Mesendoderm (in vitro differentiated cells): ENCODE measurements at regions not wholly inside any gene's neighbourhood (a gene's known extent, or its start where the extent isn't known, plus 50 kb on each side); places are given as distances from the start of the nearest gene placed in this dataset.

Source experiments
- DNase-seq: peaks from one replicate; pipeline ENCODE4 v3.0.0; 2013
- H2AK5ac ChIP-seq: 2 replicates; pipeline ENCODE4 v1.6.1; 2013; ENCODE audit warnings: low read length, inconsistent platforms
- H2BK120ac ChIP-seq: 2 replicates; pipeline ENCODE4 v1.6.1; 2013; ENCODE audit warnings: low read depth, mild to moderate bottlenecking, low read length, moderate library complexity, mixed read lengths
- H2BK15ac ChIP-seq: replicated peaks from 2 replicates; pipeline ENCODE4 v1.6.1; 2013; ENCODE audit warnings: low read depth, mild to moderate bottlenecking, moderate library complexity
- H2BK5ac ChIP-seq: 2 replicates; pipeline ENCODE4 v1.6.1; 2013; ENCODE audit warnings: low read length, inconsistent platforms
- H3K18ac ChIP-seq: 2 replicates; pipeline ENCODE4 v1.6.1; 2013; ENCODE audit warnings: mild to moderate bottlenecking, low read length, mixed read lengths
- H3K23ac ChIP-seq: one replicate; pipeline ENCODE4 v1.6.1; 2013; ENCODE audit warnings: low read length
- H3K27ac ChIP-seq: 2 replicates; pipeline ENCODE4 v1.5.1; 2013; ENCODE audit warnings: low read depth, mild to moderate bottlenecking, inconsistent platforms, low read length, moderate library complexity
- H3K27me3 ChIP-seq: 2 replicates; pipeline ENCODE4 v1.6.1; 2013; ENCODE audit warnings: low read length, control low read depth, mild to moderate bottlenecking, inconsistent platforms; ENCODE audit not compliant: insufficient read depth, poor library complexity
- H3K36me3 ChIP-seq: 2 replicates; pipeline ENCODE4 v1.6.1; 2013; ENCODE audit warnings: low read length, inconsistent platforms; ENCODE audit not compliant: control insufficient read depth, insufficient read depth
- H3K4ac ChIP-seq: one replicate; pipeline ENCODE4 v1.6.1; 2013; ENCODE audit warnings: low read depth, mild to moderate bottlenecking, low read length, moderate library complexity
- H3K4me1 ChIP-seq: 2 replicates; pipeline ENCODE4 v1.6.1; 2013; ENCODE audit warnings: low read depth, low read length, inconsistent platforms; ENCODE audit not compliant: control insufficient read depth
- H3K4me2 ChIP-seq: 2 replicates; pipeline ENCODE4 v1.6.1; 2013; ENCODE audit warnings: low read length
- H3K4me3 ChIP-seq: 2 replicates; pipeline ENCODE4 v1.5.1; 2013; ENCODE audit warnings: mild to moderate bottlenecking, low read length
- H3K56ac ChIP-seq: one replicate; pipeline ENCODE4 v1.6.1; 2013; ENCODE audit warnings: low read length
- H3K79me1 ChIP-seq: 2 replicates; pipeline ENCODE4 v1.6.1; 2013; ENCODE audit warnings: low read length, inconsistent platforms
- H3K79me2 ChIP-seq: 2 replicates; pipeline ENCODE4 v1.6.1; 2013; ENCODE audit warnings: mild to moderate bottlenecking, low read length; ENCODE audit not compliant: control insufficient read depth, insufficient read depth
- H3K9ac ChIP-seq: 2 replicates; pipeline ENCODE4 v1.6.1; 2013; ENCODE audit warnings: low read length, inconsistent platforms
- H4K5ac ChIP-seq: one replicate; pipeline ENCODE4 v1.6.1; 2013; ENCODE audit warnings: low read length
- H4K8ac ChIP-seq: one replicate; pipeline ENCODE4 v1.6.1; 2013; ENCODE audit warnings: low read depth, mild to moderate bottlenecking, control low read depth, low read length, moderate library complexity
- WGBS: extraction: QIAGEN DNeasy Blood & Tissue Kit; methylation state at CpG from one replicate; pipeline ENCODE4 v1.1.7; 2013; ENCODE audit warnings: low lambda C conversion rate, missing lambda C conversion rate; ENCODE audit not compliant: insufficient coverage; ENCODE audit errors: extremely low coverage; 5-methylcytosine and 5-hydroxymethylcytosine counted together

DNA sequence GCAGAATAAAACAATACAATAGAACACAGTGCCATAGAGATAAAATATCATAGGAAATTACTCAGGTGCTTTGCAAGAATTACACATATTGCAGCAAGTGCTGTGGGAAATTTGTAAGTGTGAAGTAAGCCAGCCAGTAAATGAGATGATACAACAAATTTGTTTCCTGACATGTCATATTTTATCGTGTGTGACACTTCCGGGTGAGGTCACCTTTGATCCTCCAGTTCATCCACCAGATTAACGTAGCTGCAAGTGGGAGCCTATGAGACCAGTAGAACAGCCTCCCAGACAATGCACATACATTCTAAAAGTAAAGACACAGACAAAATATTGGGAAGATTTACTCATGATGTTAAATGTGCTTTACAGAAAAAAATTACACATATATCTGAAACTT lies 72.2 kb downstream of the PRDM9 start:
- no peak for DNase-seq
- Histone ChIP-seq H3K36me3 (no peaks in the 10 kb centered on the region), H3K4me2 (no peak overlapping the region), H3K23ac (no peak overlapping the region), H3K4me1 (no peaks in the 10 kb centered on the region), H3K27me3 (no peaks in the 10 kb centered on the region), H4K5ac (no peak overlapping the region), H3K79me1 (no peaks in the 10 kb centered on the region), H2AK5ac (no peak overlapping the region), H3K27ac (no peak overlapping the region), H3K4me3 (no peak overlapping the region), H3K56ac (no peak overlapping the region), H2BK15ac (no peak overlapping the region), H3K9ac (no peak overlapping the region), H2BK5ac (no peak overlapping the region), H3K18ac (no peak overlapping the region), H4K8ac (no peak overlapping the region), H3K4ac (no peak overlapping the region), H2BK120ac (no peak overlapping the region), H3K79me2 (no peaks in the 10 kb centered on the region)
- WGBS, result no CpG with 5 or more reads among the region's 3 CpGs

- Histone ChIP-seq H3K36me3 (no peaks in the 10 kb centered on the region), H3K4me3 (no peak overlapping the region), H3K4ac (no peak overlapping the region)
Measured at GRCh38 chr5:23583081-23583480, 75.7 kb downstream of the PRDM9 start.

DNA sequence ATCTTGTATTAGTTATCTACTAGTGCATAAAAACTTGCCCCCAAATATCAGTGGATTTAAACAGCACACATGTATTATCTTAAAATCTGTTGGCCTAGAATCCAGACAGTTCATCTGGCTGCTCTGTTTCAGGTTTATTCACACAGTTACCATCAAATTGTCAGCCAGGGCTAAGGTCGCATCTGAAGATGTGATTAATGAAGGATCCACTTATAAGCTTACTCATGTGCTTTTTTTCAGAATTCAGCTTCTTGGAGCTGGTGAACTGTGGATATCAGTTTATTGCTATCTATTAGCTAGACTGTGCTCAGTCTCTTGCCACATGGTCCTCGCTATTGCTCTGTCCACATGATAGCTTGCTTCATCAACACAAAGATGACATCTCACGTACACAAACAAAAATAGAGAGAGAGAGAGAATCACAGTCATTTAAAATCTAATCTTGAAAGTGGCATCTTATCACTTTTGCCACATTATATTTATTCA lies 81.5 kb downstream of the PRDM9 start:
- H3K27me3 ChIP-seq, result no peaks in the 10 kb centered on the region
- no peak overlapping the region for H3K4ac ChIP-seq
- no peak overlapping the region for H2BK5ac ChIP-seq
- no peak overlapping the region for H3K23ac ChIP-seq
- H3K79me2 ChIP-seq, result no peaks in the 10 kb centered on the region
- H3K79me1 ChIP-seq, result no peaks in the 10 kb centered on the region
- no peak overlapping the region for H3K9ac ChIP-seq
- no CpG with 5 or more reads among the region's 3 CpGs for WGBS
- no peak for DNase-seq
- no peaks in the 10 kb centered on the region for H3K36me3 ChIP-seq
- no peak overlapping the region for H3K4me3 ChIP-seq
- H4K5ac ChIP-seq, result no peak overlapping the region
- no peak overlapping the region for H2BK15ac ChIP-seq
- H4K8ac ChIP-seq, result no peak overlapping the region
- no peak overlapping the region for H3K27ac ChIP-seq
- no peak overlapping the region for H3K4me2 ChIP-seq
- no peak overlapping the region for H3K18ac ChIP-seq
- no peak overlapping the region for H2BK120ac ChIP-seq
- H2AK5ac ChIP-seq, result no peak overlapping the region
- no peak overlapping the region for H3K56ac ChIP-seq
- no peaks in the 10 kb centered on the region for H3K4me1 ChIP-seq

More at GRCh38 chr5:23583081-23583480, 75.7 kb downstream of the PRDM9 start:
- no peak overlapping the region for H2AK5ac ChIP-seq
- H2BK120ac ChIP-seq, result no peak overlapping the region
- H3K4me1 ChIP-seq, result no peaks in the 10 kb centered on the region
- H3K23ac ChIP-seq, result no peak overlapping the region
- H2BK5ac ChIP-seq, result no peak overlapping the region
- DNase-seq, result no peak
- H4K5ac ChIP-seq, result no peak overlapping the region
- no peaks in the 10 kb centered on the region for H3K27me3 ChIP-seq
- H3K79me2 ChIP-seq, result no peaks in the 10 kb centered on the region
- no peak overlapping the region for H3K27ac ChIP-seq
- no CpG with 5 or more reads among the region's 3 CpGs for WGBS
- no peak overlapping the region for H3K56ac ChIP-seq
- no peak overlapping the region for H3K4me2 ChIP-seq
- no peaks in the 10 kb centered on the region for H3K79me1 ChIP-seq
- no peak overlapping the region for H4K8ac ChIP-seq
- H3K18ac ChIP-seq, result no peak overlapping the region
- H3K9ac ChIP-seq, result no peak overlapping the region
- no peak overlapping the region for H2BK15ac ChIP-seq

DNA sequence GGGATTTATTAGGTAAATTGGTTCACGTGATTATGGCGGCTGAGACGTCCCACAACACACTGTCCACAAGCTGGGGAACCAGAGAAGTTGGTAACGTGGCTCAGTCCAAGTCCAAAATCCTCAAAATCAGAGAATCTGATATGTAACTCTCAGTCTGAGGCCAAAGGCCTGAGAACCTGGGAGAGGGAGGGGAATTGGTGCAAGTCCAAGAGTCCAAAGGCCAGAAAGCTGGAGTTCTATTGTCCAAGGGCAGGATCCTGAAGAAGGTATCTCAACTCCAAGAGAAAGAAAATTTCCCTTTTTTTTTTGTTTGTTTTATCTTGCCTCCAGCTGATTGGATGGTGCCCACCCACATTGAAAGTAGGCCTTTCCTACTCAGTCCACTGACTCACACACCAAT lies 83.8 kb downstream of the PRDM9 start:
- no peaks in the 10 kb centered on the region for H3K79me1 ChIP-seq
- no peaks in the 10 kb centered on the region for H3K79me2 ChIP-seq
- no peak overlapping the region for H3K9ac ChIP-seq
- H2BK15ac ChIP-seq, result no peak overlapping the region
- no peak overlapping the region for H2BK5ac ChIP-seq
- no peak overlapping the region for H2AK5ac ChIP-seq
- no peak overlapping the region for H3K18ac ChIP-seq
- H4K8ac ChIP-seq, result no peak overlapping the region
- no peak overlapping the region for H4K5ac ChIP-seq
- H3K27me3 ChIP-seq, result no peaks in the 10 kb centered on the region
- no peak overlapping the region for H2BK120ac ChIP-seq
- no peaks in the 10 kb centered on the region for H3K36me3 ChIP-seq
- DNase-seq, result no peak
- H3K27ac ChIP-seq, result no peak overlapping the region
- H3K4me3 ChIP-seq, result no peak overlapping the region
- no peak overlapping the region for H3K56ac ChIP-seq
- WGBS, result 100% methylated on average over 1 of the region's 4 CpGs
- H3K23ac ChIP-seq, result no peak overlapping the region
- H3K4me1 ChIP-seq, result no peaks in the 10 kb centered on the region
- H3K4ac ChIP-seq, result no peak overlapping the region
- no peak overlapping the region for H3K4me2 ChIP-seq

DNA sequence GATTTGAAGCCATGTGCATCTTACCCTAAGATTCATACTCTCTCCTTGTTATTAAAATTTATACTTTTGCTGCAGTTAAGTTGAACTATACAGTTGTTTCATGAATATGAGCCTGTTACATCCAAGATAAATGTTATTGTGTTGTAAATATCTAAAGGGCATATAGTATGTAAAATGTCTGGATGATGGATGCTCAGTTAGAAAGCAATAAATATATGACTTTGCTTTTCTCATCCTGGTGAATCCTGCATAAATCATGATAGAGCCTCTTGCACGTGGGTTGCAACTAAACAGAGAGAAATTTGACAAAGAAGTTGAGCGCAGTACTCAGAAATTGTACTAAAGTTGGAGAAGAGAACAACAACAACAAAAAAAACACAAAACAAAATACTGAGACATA lies 99.5 kb downstream of the PRDM9 start:
- no peaks in the 10 kb centered on the region for H3K79me2 ChIP-seq
- no peak overlapping the region for H4K8ac ChIP-seq
- H3K9ac ChIP-seq, result no peak overlapping the region
- H3K4me2 ChIP-seq, result no peak overlapping the region
- H3K36me3 ChIP-seq, result no peaks in the 10 kb centered on the region
- H3K23ac ChIP-seq, result no peak overlapping the region
- H3K79me1 ChIP-seq, result no peaks in the 10 kb centered on the region
- H3K27me3 ChIP-seq, result no peaks in the 10 kb centered on the region
- H2AK5ac ChIP-seq, result no peak overlapping the region
- H2BK120ac ChIP-seq, result no peak overlapping the region
- H2BK5ac ChIP-seq, result no peak overlapping the region
- H3K56ac ChIP-seq, result no peak overlapping the region
- no peak overlapping the region for H3K4me3 ChIP-seq
- no peak overlapping the region for H3K18ac ChIP-seq
- H3K4me1 ChIP-seq, result no peaks in the 10 kb centered on the region
- no peak overlapping the region for H3K27ac ChIP-seq
- H3K4ac ChIP-seq, result no peak overlapping the region
- no CpG with 5 or more reads among the region's 2 CpGs for WGBS
- no peak for DNase-seq
- H2BK15ac ChIP-seq, result no peak overlapping the region
- no peak overlapping the region for H4K5ac ChIP-seq

GRCh38 chr5:23612701-23613100 lies 105.3 kb downstream of the PRDM9 start:
- Histone ChIP-seq H2BK5ac (no peak overlapping the region), H3K79me1 (no peaks in the 10 kb centered on the region), H3K18ac (no peak overlapping the region), H2AK5ac (no peak overlapping the region), H3K4me3 (no peak overlapping the region), H3K9ac (no peak overlapping the region), H2BK120ac (no peak overlapping the region), H3K27ac (no peak overlapping the region), H3K4me1 (no peaks in the 10 kb centered on the region), H4K8ac (no peak overlapping the region), H3K4ac (no peak overlapping the region), H3K27me3 (no peaks in the 10 kb centered on the region), H3K36me3 (no peaks in the 10 kb centered on the region), H4K5ac (no peak overlapping the region), H3K79me2 (no peaks in the 10 kb centered on the region), H3K23ac (no peak overlapping the region), H3K4me2 (no peak overlapping the region), H3K56ac (no peak overlapping the region), H2BK15ac (no peak overlapping the region)
- DNase-seq, result no peak
- WGBS, result no CpG with 5 or more reads among the region's 2 CpGs
